ENCODE measurements at regions not wholly inside any gene's neighbourhood (a gene's known extent, or its start where the extent isn't known, plus 50 kb on each side); places are given as distances from the start of the nearest gene placed in this dataset.

DNA sequence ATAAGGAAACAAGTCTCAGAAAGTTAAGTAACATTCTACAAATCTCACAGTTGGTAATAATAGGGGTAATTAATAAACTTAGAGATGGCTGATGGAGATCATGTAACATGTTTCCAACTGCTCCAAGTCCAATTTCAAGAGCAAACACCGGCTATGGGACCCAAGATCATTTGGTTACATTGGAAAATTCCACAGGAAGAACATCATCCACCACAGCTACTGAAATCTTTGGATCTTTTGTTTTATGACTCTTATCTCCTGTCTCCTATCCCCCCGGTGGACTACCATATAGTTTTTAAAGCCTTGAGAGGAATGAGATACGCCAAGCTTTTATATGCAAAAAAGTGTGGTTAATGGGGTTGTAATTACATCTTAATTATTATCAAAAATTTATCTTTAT, 216.1 kb downstream of the WNT5A start (continued):
- TF ChIP-seq, protein P1, sequence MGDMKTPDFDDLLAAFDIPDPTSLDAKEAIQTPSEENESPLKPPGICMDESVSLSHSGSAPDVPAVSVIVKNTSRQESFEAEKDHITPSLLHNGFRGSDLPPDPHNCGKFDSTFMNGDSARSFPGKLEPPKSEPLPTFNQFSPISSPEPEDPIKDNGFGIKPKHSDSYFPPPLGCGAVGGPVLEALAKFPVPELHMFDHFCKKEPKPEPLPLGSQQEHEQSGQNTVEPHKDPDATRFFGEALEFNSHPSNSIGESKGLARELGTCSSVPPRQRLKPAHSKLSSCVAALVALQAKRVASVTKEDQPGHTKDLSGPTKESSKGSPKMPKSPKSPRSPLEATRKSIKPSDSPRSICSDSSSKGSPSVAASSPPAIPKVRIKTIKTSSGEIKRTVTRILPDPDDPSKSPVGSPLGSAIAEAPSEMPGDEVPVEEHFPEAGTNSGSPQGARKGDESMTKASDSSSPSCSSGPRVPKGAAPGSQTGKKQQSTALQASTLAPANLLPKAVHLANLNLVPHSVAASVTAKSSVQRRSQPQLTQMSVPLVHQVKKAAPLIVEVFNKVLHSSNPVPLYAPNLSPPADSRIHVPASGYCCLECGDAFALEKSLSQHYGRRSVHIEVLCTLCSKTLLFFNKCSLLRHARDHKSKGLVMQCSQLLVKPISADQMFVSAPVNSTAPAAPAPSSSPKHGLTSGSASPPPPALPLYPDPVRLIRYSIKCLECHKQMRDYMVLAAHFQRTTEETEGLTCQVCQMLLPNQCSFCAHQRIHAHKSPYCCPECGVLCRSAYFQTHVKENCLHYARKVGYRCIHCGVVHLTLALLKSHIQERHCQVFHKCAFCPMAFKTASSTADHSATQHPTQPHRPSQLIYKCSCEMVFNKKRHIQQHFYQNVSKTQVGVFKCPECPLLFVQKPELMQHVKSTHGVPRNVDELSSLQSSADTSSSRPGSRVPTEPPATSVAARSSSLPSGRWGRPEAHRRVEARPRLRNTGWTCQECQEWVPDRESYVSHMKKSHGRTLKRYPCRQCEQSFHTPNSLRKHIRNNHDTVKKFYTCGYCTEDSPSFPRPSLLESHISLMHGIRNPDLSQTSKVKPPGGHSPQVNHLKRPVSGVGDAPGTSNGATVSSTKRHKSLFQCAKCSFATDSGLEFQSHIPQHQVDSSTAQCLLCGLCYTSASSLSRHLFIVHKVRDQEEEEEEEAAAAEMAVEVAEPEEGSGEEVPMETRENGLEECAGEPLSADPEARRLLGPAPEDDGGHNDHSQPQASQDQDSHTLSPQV (IDR thresholded peaks at IDR 0.05) = no peak
- TF ChIP-seq RUNX3 (IDR thresholded peaks at IDR 0.05; ENCODE audit: low read length) (no peak), BCL11A (IDR thresholded peaks at IDR 0.05; ENCODE audit: low read depth, low read length) (no peak), ZSCAN29 (IDR thresholded peaks at IDR 0.05) (no peak), BMI1 (IDR thresholded peaks at IDR 0.05; ENCODE audit: borderline replicate concordance) (no peak), SMC3 (IDR thresholded peaks at IDR 0.05; ENCODE audit: borderline replicate concordance, low read length) (no peak), TBL1XR1 (IDR thresholded peaks at IDR 0.05; ENCODE audit: low read depth, low read length) (no peak), CREB1 (IDR thresholded peaks at IDR 0.05; ENCODE audit: low read depth) (no peak)
- TF ChIP-seq, protein P2, sequence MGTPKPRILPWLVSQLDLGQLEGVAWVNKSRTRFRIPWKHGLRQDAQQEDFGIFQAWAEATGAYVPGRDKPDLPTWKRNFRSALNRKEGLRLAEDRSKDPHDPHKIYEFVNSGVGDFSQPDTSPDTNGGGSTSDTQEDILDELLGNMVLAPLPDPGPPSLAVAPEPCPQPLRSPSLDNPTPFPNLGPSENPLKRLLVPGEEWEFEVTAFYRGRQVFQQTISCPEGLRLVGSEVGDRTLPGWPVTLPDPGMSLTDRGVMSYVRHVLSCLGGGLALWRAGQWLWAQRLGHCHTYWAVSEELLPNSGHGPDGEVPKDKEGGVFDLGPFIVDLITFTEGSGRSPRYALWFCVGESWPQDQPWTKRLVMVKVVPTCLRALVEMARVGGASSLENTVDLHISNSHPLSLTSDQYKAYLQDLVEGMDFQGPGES (IDR thresholded peaks at IDR 0.05) = no peak

DNA sequence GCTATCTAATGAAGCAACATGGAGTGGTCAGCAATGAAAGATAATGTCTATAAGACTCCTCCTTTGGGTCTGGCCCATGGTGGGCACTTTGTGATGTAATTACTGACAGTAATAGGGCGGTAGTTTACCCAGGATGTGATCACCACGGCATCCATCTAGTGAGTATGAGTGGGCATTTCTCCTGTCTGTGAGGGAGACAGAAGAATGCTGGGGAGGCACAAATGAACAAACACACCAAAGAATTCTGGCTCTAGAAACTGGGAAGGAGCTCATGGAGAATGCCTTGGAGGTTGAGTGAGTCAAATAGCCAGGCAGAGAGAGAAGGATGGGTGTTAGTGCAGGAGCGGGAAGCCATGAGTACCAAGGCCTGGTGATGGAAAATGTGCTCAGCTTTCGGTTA, 217.5 kb downstream of the WNT5A start:
- no peak for DNase-seq (ENCODE audit: low read depth, low spot score)
- Histone ChIP-seq H3K9me3 (replicated peaks; ENCODE audit: control insufficient read depth, insufficient read depth, low read length) (no peaks in the 10 kb centered on the region), H3K79me2 (ENCODE audit: control insufficient read depth, insufficient read depth, low read length) (no peaks in the 10 kb centered on the region), H3K36me3 (ENCODE audit: control insufficient read depth in 2 of 2, insufficient read depth in 2 of 2, low read length in 1 of 2) (no peaks in the 10 kb centered on the region), H3K4me2 (ENCODE audit: control insufficient read depth, insufficient read depth) (no peak overlapping the region), H3K4me3 (no peak overlapping the region), H3K27ac (ENCODE audit: control insufficient read depth, insufficient read depth) (no peak overlapping the region), H3K27me3 (replicated peaks in 1 of 2; ENCODE audit: control insufficient read depth in 2 of 2, insufficient read depth in 2 of 2, low read length in 1 of 2) (no peaks in the 10 kb centered on the region; a peak in 1 of 4 replicates), H2AFZ (ENCODE audit: control insufficient read depth, low read depth, low read length) (no peak overlapping the region), H3K9ac (ENCODE audit: control insufficient read depth, insufficient read depth, low read length) (no peak overlapping the region), H4K20me1 (ENCODE audit: control insufficient read depth, insufficient read depth) (no peaks in the 10 kb centered on the region), H3K4me1 (ENCODE audit: control insufficient read depth, insufficient read depth, low read length) (no peaks in the 10 kb centered on the region)
- no TSS peak for BruUV-seq (replicated peaks)
- no peak for FAIRE-seq
- ChIA-PET POLR2A (no interaction called here), RAD21 (ENCODE audit: unreplicated experiment) (no interaction called here), CTCF (no interaction called here), SMC1A (ENCODE audit: uncharacterized antibody, unreplicated experiment) (no interaction called here)
- WGBS (ENCODE audit: insufficient coverage, insufficient replicate concordance, low lambda C conversion rate, missing lambda C conversion rate) = 5% methylated on average over 4 of the region's 4 CpGs
- no peak for ATAC-seq
- intact Hi-C loops (cut with micrococcal nuclease; ENCODE audit: unreplicated experiment) = no loop called here
- in situ Hi-C loops (cut with MboI) = no loop called here
- TF ChIP-seq WRNIP1 (IDR thresholded peaks at IDR 0.05; ENCODE audit: borderline replicate concordance, low read depth, low read length) = no peak
- TF ChIP-seq ZBED1 (IDR thresholded peaks at IDR 0.05; ENCODE audit: borderline replicate concordance) = no peak
- no peak for TF ChIP-seq HCFC1 (IDR thresholded peaks at IDR 0.05; ENCODE audit: low read length)
- TF ChIP-seq, protein P2 (IDR thresholded peaks at IDR 0.05) = no peak
- TF ChIP-seq SRF (IDR thresholded peaks at IDR 0.05; ENCODE audit: low read depth in 2 of 2, low read length in 2 of 2) = no peak
- TF ChIP-seq, protein P1 (IDR thresholded peaks at IDR 0.05) = no peak
- TF ChIP-seq IRF4 (IDR thresholded peaks at IDR 0.05; ENCODE audit: low read depth, low read length) = no peak
- TF ChIP-seq ASH2L (IDR thresholded peaks at IDR 0.05; ENCODE audit: borderline replicate concordance, low read depth) = no peak
- no peak for TF ChIP-seq RUNX3 (IDR thresholded peaks at IDR 0.05; ENCODE audit: low read length)

Data from GM12878 (cell line).